ENCODE measurements at regions not wholly inside any gene's neighbourhood (a gene's known extent, or its start where the extent isn't known, plus 50 kb on each side); places are given as distances from the start of the nearest gene placed in this dataset.

DNA sequence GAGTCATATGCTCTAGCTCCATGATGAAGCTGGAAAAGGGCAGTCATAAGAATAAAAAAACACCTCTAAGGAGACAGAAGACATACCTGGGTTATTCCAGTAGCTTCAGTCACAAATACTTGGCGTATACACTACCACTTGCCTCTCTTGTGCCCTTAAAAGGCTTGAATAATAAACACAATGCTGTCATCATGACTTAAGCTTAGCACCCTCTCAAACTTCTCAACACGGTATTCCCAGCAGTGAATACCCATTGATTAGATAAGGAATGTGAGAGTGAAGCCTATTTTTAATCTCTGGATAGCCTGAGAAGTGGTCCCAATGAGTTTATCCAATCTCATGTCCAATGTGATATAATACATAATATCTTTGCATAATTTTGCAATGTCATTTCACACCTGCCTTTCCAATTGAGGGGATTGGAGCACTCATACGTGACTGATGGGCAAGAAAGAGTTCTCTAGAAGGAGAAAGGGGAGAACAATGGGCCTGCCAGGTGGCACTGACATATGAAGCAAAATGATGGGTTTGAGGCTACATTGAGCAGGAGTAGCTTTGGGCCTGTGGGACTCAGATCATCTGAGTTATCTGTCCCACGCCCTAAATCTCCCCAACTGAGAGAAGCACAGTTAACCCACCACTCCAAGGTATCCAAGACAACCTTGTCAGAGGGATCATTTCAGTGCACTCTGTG, 298.6 kb upstream of the DAB1 start:
- DNase-seq (ENCODE audit: low spot score), result no peak

DNA sequence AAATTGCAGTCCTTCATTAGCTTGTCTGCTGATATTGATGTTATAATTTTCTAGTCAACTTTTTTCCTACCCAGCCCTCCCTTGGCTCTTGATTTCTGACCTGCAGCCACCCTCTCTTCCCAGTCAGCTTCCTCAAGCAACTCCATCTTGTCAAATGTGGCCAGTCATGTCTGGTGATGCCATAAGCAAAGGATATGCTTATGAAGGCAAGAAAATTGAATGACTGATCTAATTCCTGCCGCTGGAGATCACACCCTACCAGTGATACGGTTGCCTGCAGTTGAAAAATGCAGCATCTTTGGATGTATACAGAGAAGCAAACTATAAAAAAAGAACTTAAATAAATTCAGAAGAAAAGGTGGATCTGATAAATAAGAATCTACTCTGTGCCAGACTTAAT, 297.1 kb upstream of the DAB1 start:
- no peak for DNase-seq (ENCODE audit: low spot score)

DNA sequence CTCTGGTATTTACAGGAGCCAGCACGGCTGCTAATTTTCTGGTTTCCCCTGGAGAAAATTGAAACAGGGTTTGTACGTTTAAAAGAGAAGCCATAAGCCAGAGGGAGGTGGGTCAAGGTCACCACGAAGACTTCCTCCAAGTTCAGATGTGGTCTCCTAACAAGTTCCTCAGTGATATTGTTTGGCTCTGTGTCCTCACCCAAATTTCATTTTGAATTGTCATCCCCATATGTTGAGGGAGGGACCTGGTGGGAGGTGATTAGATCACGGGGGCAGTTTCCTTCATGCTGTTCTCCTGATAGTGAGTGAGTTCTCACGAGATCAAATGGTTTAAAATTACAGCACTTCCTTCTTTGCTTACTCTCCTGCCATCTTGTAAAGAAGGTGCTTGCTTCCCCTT, 295.4 kb upstream of the DAB1 start:
- no peak for DNase-seq (ENCODE audit: low spot score)

DNA sequence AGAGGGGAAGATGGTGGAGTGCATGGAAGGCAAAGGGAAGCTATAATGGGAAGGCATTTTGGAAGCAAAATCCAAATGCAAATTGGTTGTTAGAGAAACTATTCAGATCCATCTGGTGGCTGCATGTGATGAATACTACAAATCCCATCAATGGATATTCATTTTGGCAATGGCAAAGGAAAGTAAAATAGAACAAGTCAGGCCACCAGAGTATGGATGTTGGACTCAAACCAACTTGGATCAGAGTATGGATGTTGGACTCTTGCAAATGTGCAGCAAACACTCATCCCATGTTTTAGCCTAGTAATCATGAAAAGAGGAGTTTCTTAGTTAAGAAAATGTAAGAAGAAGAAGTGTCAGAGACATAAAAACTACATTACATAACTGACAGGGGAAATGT, 289.6 kb upstream of the DAB1 start:
- DNase-seq (ENCODE audit: low spot score), result no peak

DNA sequence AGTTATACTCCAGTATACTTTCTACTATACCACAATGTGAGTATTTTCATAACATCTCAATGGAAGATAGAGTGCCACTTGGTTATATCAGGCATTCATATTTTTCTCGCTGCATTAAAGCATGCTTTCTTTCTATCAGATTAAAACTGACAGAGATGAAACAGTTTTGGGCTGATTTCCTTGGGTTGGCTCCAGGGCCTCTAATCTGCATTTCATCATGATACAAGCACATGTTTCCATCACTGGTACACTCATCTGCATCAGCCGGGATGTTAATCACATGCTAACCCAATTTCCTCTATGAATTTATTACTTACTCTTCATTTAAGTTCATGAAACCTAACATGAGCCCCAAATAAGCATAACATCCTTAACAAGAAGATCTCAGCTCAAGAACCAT, 289.0 kb upstream of the DAB1 start:
- no peak for DNase-seq (ENCODE audit: low spot score)

DNA sequence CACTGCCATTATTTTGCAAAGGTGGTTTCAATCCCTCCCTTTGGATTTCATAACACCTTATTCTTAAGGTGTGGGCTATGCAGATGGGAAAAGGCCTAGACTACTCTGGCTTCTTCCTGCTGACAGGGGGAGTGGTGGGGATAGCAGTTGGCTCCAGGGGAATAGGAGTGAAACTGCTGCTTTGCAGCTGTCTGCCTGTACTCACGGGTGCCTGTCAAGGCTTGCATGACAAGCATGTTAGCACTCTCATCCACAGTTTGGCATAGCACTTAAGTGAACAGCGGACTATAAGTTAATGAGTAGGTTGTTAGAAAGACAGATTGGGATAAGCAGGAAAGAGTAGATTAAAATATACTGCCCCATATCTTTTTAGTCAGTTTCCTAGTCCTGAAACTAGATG, 287.5 kb upstream of the DAB1 start:
- DNase-seq (ENCODE audit: low spot score), result no peak

DNA sequence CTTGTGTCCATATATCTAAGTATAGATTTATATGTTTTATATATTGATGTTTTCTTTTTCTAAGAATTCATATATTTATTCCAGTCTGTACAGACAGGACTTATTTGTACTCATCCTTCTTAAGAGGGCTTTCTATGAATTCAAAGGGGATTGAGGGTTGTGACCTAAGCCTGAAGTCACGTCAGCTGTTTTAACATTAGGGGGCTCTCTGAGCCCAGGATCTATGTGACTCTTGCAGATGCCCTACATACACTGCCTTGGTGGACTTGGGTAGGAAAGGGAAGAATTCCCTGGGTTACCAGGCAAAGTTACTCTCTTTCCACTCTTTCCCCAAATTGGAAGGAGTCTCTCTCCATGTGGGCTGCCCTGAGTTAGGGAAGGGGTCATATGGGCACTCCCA, 283.8 kb upstream of the DAB1 start:
- DNase-seq (ENCODE audit: low spot score), result no peak

DNA sequence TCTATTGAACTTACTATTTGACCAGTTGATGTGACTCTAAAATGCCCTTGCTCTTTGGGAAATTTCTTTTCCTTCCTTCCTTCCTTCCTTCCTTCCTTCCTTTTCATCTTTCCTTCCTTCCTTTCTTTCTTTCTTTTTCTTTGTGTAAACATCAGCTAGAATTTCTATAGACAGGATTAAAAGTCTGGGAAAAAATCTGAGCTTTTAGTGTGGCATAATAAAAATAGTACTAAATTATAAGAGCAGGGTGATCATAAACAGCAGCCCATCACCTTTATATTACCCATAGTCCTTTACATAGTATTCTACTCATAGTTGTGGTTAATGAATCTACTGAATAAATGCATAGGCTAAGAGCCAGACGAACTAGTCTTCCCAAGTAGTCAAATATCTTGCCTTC, 281.0 kb upstream of the DAB1 start:
- DNase-seq (ENCODE audit: low spot score), result no peak

DNA sequence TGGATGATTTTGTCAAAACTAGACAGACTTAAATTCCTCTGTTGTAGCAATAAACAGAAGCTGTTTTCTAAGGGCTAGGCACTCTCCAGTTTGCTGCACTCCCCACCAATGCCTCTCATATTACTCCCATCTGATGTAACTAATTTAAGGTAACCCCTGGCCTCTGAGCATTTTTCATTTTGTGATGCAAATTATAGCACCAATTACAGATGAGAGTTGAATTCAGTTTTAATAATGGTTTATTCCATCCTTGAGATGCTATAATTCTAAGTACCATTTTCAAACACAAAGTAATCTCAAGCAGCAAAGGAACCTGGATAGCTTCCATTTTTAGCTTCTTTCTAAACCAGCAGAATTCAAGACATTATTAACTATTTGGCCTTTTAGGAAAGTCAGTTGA, 280.4 kb upstream of the DAB1 start:
- no peak for DNase-seq (ENCODE audit: low spot score)

DNA sequence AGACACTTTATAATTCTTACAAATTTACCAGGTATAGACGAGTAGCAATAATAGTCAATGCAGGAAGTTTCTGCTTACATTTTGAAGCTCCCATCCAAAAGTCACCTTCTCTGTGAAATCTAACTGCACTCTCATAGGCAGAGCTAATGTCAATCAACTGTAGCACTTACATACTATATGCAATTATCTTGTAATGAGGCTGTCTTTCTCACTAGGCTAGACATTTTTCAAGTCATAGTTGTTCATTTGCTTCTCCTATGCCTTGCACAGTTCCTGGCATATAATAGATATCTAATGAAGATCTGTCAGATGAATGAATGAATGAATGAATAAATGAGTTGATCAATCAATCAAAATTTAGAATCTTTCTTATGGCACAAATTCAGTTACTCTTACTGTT, 273.0 kb upstream of the DAB1 start:
- DNase-seq (ENCODE audit: low spot score), result no peak

DNA sequence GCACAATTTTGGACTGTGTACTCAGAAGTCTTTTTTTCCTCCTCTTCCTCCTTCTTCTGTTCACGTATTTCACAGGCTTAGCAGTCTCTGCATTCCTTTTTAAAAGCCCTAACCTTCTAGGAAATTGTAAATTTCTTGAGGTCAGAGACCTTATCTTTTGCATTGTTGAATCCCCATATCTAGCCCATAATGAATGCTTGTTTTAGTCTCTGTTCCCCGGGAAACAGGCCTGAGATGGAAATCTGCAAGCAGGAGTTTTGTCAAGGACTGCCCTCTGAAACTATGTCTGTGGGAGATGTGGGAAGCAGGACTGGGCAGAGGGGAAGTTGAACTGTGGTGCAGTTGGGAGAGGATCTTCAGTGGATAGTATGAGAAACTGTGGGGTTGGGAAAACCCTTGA, 272.2 kb upstream of the DAB1 start:
- no peak for DNase-seq (ENCODE audit: low spot score)

DNA sequence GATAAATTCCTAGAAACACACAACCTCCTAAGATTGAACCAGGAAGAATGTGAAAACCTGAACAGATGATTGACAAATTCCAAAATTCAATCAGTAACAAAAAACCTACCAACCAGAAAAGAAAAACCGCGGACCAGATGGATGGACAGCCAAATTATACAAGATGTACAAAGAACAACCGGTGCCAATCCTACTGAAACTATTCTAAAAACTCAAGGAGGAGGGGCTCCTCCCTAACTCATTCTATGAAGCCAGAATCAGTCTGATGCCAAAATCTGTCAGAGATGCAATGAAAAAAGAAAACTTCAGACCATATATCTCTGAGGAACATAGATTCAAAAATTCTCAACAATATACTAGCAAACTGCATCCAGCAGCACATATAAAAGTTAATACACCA, 262.4 kb upstream of the DAB1 start:
- no peak for DNase-seq (ENCODE audit: low spot score)

DNA sequence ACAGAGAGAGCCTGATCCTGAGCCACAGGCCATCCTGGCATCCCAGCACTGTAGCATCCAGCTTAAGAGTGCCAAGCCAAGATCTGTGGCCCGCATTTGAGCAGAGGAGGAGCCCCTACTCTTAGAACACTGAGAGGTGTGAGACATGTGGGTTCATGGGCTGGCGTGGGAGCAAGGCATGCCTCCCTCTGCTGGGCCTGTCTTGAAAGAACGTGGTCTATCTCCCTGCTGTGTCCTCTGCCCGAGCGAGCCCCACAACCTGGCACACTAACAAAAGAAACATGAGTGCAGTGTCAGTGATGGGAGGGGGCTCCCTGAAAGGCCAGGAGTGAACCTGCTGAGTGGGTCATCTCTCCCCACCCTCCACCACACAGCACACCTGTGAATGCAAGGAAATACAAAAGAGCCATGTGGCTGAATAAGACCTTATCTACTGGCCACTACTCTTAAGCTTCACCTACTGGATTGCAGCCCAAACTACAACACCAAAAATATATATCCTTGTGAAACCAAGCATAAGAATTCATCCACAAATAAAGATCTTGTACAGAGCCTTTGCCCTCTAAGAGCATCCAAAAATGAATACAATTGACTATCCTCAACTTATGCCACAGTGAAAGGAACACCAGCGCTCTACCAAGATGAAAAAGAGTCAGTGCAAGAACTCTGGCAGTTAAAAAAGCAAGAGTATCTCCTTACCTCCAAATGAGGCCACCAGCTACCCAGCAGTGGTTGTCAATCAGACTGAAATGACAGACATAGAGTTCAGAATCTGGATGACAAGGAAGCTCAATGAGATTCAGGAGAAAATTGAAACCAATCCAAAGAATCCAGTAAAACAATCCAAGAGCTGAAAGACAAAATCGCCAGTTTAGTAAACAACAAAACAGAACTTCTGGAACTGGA, 259.4 kb upstream of the DAB1 start:
- DNase-seq (ENCODE audit: low spot score), result no peak

DNA sequence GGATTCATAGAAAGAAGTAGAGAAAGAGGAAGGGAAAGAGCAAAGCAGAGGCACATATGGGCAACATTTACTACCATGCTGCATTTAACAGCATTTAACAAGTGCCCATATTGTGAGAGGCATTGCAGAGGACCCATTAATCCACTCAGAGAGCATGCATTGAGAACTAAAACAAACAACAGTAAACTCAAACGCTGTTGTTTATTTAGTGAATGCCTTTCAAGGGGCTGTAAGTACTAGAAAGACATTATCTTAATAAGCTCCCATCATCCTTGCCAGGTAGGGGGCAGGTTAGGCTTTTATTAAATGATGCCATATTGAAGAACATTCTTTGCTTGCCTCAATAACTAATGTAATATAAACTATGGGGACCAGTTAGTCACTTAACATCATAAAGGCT, 254.3 kb upstream of the DAB1 start:
- DNase-seq (ENCODE audit: low spot score), result no peak

DNA sequence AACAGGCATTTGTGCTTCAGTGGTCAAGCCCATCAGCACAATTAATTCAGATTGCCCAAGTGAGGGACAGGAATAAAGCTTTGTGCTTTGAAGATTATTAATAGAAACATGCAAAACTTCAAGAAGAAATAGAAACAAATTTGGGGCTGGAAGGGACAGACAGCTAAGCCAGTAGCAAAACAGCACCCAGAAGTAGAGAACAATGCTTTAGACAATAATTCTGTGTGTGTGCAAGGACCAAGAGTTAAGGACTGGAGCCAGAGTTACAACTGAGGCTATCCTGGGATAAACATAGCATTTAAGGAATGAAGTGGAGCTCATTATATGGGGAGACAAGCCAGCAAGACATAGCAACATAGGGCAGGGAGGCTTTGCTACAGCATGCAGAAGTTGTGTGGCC, 251.9 kb upstream of the DAB1 start:
- no peak for DNase-seq (ENCODE audit: low spot score)

DNA sequence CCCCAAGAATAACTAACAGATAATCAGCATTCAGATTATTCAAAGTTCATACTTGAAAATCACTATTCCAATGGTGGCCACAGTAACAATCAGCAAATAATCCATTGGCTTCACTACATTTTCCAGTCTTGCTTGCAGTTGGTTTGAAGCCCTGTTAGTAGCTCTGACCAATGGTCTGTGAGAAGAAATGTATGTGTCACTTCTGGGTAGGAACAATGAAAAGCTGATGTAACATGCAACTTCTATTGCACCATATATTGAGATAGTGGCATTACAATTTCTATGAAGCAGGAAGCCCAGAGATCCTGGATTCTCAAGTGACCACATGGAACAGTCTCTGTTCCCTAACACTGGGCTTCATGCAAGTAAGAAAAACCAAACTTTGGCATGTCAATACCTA, 250.9 kb upstream of the DAB1 start:
- DNase-seq (ENCODE audit: low spot score), result no peak

DNA sequence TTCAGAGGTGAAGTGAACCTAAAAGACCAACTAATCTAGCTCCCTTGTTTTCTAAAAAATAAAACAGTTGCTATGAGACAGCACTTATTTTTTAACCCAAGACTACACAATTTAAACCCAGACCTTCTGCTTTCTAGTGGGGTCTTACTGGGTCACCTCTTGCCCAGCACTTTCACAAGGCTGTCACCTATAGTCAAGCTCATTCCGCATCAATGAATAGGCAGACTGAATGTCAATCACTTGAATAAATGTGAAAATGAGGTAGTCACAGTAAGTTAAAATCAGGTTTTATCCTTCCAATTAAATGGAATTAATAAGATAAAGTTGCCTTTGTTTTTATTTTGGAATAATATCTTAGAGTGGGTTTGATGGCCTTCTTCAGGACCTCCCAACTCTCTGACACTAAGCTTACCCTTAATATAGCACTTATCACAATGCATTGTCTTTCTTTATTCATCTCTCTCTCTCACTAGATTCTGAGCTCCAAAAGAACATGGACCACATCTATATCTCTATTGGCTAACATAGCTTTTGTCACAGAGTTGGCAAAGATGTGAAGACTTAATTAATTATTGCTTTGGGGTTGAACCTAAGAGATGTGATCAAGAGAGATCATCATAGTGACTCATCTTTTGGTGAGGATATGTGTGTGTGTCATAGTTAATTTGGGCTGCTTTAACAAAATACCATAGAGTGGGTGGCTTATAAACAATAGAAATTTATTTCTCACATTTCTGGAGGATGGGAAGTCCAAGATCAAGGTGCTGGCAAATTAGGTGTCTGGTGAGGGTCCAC, 248.7 kb upstream of the DAB1 start:
- no peak for DNase-seq (ENCODE audit: low spot score)

DNA sequence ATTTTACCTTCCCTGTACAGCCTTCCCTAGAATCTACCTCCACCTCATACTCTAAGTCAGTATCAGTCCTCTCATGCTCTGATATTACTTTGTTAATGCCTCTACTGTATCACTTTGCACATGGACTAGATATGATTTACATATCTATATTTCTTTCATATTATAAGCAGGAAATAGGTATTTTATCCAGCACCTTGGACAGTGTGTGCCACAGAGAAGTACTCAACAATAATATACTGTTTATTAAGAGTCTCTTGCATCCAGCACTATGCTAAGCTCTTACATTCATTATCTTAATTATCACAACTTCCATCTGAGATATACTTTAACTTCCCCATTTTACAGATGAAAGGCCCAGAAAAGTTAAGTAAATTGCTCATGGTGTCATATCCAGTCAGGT, 247.9 kb upstream of the DAB1 start:
- no peak for DNase-seq (ENCODE audit: low spot score)

DNA sequence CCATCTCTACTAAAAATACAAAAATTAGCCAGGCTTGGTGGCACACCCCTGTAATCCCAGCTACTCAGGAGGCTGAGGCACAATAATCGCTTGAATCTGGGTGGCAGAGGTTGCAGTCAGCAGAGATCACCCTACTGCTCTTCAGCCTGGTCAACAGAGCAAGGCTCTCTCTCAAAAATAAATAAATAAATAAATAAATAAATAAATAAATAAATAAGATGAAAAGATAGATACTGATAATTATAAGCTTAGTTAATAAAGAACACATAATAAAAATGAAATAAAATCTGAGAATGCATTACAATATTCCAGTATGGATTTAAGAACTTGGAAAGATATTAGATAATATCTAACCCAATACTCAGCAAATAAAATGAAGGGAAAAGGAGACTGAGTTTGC, 235.9 kb upstream of the DAB1 start:
- no peak for DNase-seq (ENCODE audit: low spot score)

DNA sequence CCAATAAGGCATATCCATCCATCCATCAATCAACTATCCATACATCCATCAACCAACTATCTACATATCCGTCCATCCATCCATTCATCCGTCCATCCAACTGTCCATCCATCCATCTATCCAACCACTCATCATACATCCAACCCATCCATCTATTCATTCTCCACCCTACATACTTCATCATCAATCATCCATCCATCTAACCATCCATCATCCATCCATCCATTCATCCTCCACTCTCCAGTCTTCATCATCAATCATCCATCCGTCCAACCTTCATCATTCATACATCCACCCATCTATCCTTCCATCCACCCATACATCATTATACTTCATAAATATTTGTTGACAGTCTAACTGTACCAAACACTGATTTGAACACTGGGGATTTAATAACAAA, 231.3 kb upstream of the DAB1 start:
- DNase-seq (ENCODE audit: low spot score), result no peak

DNA sequence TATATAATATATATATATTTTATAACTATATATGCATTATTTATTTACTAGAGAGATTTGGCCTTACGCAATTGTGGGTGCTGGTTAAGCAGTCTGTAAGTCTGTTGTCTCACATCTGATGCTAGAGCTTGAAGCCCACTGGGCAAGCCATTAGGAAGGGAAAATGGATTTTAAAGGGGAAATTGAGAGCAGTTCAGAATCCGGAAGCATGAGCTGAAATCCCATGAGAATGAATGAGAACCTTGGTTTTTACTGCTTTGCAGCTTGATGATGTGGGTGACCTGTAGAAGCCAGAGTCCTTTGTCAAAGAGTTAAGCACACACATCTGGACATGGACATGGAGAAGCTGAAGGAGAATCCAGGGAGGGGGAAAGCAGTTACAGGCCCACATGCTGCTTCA, 220.8 kb upstream of the DAB1 start:
- no peak for DNase-seq (ENCODE audit: low spot score)

DNA sequence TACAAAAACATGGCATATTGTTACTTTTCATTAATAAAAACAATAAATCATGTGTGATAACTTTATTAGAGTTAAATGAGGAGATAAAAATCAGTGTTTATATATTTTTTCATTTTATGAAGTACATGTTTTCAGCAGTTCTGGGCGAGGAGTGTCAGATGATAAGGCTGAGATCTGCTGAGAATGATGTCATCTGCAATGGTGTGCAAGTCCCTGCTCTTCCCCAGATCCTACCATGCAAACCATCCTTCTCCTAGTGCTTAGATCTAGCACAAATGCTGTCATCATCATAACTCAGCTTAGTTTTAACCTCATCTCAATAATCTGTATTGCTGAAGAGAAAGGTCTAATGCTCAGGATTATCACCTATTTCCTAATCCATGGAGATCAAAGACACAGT, 214.4 kb upstream of the DAB1 start:
- no peak for DNase-seq (ENCODE audit: low spot score)

DNA sequence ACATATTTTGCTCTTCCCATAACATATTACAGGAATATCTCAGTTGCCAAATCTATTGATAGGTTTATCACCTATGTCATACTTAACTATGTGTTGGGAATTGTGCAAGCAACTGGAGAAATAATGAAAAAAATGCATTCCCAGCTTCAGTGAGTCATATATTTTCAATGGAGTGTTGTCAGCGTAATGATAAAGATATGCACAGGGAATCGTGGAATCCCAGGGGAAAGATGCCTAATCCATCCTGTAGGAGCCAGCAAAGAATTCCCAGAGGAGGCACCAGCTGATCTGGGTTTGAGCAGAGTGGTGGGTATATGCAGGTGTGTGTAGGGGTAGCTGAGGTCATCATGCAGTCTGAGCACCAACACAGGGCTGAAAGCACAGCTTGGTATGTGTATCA, 213.3 kb upstream of the DAB1 start:
- peak; percentile 7 for DNase-seq (ENCODE audit: low spot score)
